Putamen (tissue), 1 donor: ENCODE measurements at regions not wholly inside any gene's neighbourhood (a gene's known extent, or its start where the extent isn't known, plus 50 kb on each side); places are given as distances from the start of the nearest gene placed in this dataset.
"Not testable (repeated sequence)": the region's sequence is repeated elsewhere in the genome, so short reads cannot be mapped to it uniquely, and the experiment has no call there.

Experiments used
- DNase-seq: peaks from one replicate; pipeline ENCODE4 v3.0.0-alpha.2; 2016; ENCODE audit warnings: low spot score

- DNase-seq = no peak
These were observed 177.4 kb upstream of the RNPC3 start for GRCh38 chr1:103348136-103348535.

GRCh38 chr1:103344930-103345329 is 180.6 kb upstream of the RNPC3 start:
- no peak for DNase-seq

- DNase-seq = no peak
These were observed 184.1 kb upstream of the RNPC3 start for GRCh38 chr1:103341377-103341880.

- DNase-seq = no peak
These were observed 187.7 kb upstream of the RNPC3 start for GRCh38 chr1:103337779-103338178.

GRCh38 chr1:103336408-103336807 is 189.1 kb upstream of the RNPC3 start:
- DNase-seq = no peak

GRCh38 chr1:103333141-103333540 is 192.4 kb upstream of the RNPC3 start:
- no peak for DNase-seq

- no peak for DNase-seq
These were observed 198.3 kb upstream of the RNPC3 start for GRCh38 chr1:103327054-103327719.

GRCh38 chr1:103326595-103326994 is 198.9 kb upstream of the RNPC3 start:
- no peak for DNase-seq

- no peak for DNase-seq
These were observed 201.5 kb upstream of the COL11A1 start for GRCh38 chr1:103309786-103310185.

GRCh38 chr1:103307751-103308150 is 199.4 kb upstream of the COL11A1 start:
- no peak for DNase-seq

GRCh38 chr1:103283841-103284669 is 175.7 kb upstream of the COL11A1 start:
- no peak for DNase-seq

GRCh38 chr1:103283371-103283770 is 175.0 kb upstream of the COL11A1 start:
- DNase-seq = no peak

GRCh38 chr1:103275725-103276124 is 167.4 kb upstream of the COL11A1 start:
- DNase-seq = no peak

GRCh38 chr1:103274886-103275285 is 166.6 kb upstream of the COL11A1 start:
- no peak for DNase-seq

- DNase-seq = no peak
These were observed 164.8 kb upstream of the COL11A1 start for GRCh38 chr1:103273106-103273505.

GRCh38 chr1:103271471-103271870 is 163.1 kb upstream of the COL11A1 start:
- not testable (repeated sequence) for DNase-seq

- no peak for DNase-seq
These were observed 159.6 kb upstream of the COL11A1 start for GRCh38 chr1:103267893-103268292.

GRCh38 chr1:103267266-103267665 is 158.9 kb upstream of the COL11A1 start:
- DNase-seq = no peak

- DNase-seq = no peak
These were observed 157.7 kb upstream of the COL11A1 start for GRCh38 chr1:103266036-103266435.

- DNase-seq = no peak
These were observed 157.2 kb upstream of the COL11A1 start for GRCh38 chr1:103265551-103265950.

- no peak for DNase-seq
These were observed 151.7 kb upstream of the COL11A1 start for GRCh38 chr1:103259982-103260381.

GRCh38 chr1:103256490-103256889 is 148.2 kb upstream of the COL11A1 start:
- no peak for DNase-seq

- DNase-seq = no peak
These were observed 146.4 kb upstream of the COL11A1 start for GRCh38 chr1:103254691-103255090.
